Panc1 (cell line): ENCODE measurements at regions not wholly inside any gene's neighbourhood (a gene's known extent, or its start where the extent isn't known, plus 50 kb on each side); places are given as distances from the start of the nearest gene placed in this dataset.

Source experiments
- ATAC-seq: fragments of 200-7000 bp; cut with Tn5 transposase; 2 replicates; pipeline ENCODE4 v1.9.1; 2020; ENCODE audit warnings: mild to moderate bottlenecking, moderate library complexity
- BruUV-seq: library from RNA; stranded (reverse); fragments of 400-500 nt; replicated peaks from 2 replicates; lab custom pipeline; 2021; lab: Mats Ljungman, UMichigan
- CTCF ChIA-PET: fragments of 300-600 bp; sonication (Branson Sonifier 250); formaldehyde crosslinking; loops from one replicate; lab custom pipeline; 2022; ENCODE audit warnings: antibody characterized with exemption; lab: Charles Lee
- POLR2A ChIA-PET: fragments of 300-600 bp; sonication (Branson Sonifier 250); formaldehyde crosslinking; loops from one replicate; lab custom pipeline; 2022; ENCODE audit warnings: antibody characterized with exemption; lab: Charles Lee
- DNase-seq: peaks from one replicate; pipeline ENCODE4 v3.0.0-alpha.2; 2010; ENCODE audit warnings: low read depth, low spot score
- H3K27ac ChIP-seq: 2 replicates; pipeline ENCODE4 v1.5.1; 2011; ENCODE audit warnings: mild to moderate bottlenecking, low read length, inconsistent platforms
- H3K27me3 ChIP-seq: fragments of 200-500 bp; sonication (Bioruptor generic); 2 replicates; pipeline ENCODE4 v1.6.0; 2014; ENCODE audit warnings: low read length, inconsistent platforms; ENCODE audit not compliant: control insufficient read depth, insufficient read depth
- H3K36me3 ChIP-seq: fragments of 200-500 bp; sonication (Bioruptor generic); 2 replicates; pipeline ENCODE4 v1.5.1; 2014; ENCODE audit warnings: inconsistent platforms, mild to moderate bottlenecking, low read length, moderate library complexity; ENCODE audit not compliant: control insufficient read depth, insufficient read depth
- H3K4me1 ChIP-seq: 2 replicates; pipeline ENCODE4 v1.5.1; 2011; ENCODE audit warnings: inconsistent platforms, mild to moderate bottlenecking, low read length, moderate library complexity; ENCODE audit not compliant: control insufficient read depth, insufficient read depth
- H3K4me3 ChIP-seq, 2 experiments: 2 replicates each; pipeline ENCODE4 v1.5.1; 2011 to 2012; ENCODE audit warnings: low read depth in 2 of 2, low read length in 2 of 2, mild to moderate bottlenecking in 2 of 2, inconsistent platforms in 1 of 2, moderate library complexity in 1 of 2
- H3K9me3 ChIP-seq: fragments of 200-500 bp; sonication (Bioruptor generic); 2 replicates; pipeline ENCODE4 v1.5.1; 2014; ENCODE audit warnings: low read depth, mild to moderate bottlenecking, inconsistent platforms, low read length, moderate library complexity; ENCODE audit not compliant: control insufficient read depth, insufficient read depth
- CTCF ChIP-seq: fragments of 450-650 bp; IDR thresholded peaks from 2 replicates; pipeline ENCODE4 v1.5.1; 2017; ENCODE audit warnings: mild to moderate bottlenecking
- POLR2AphosphoS5 ChIP-seq: IDR thresholded peaks from 2 replicates; pipeline ENCODE4 v1.6.1; 2012; ENCODE audit warnings: mild to moderate bottlenecking, low read depth, low read length, moderate library complexity
- REST ChIP-seq, 2 experiments: IDR thresholded peaks; 2 replicates each; pipeline ENCODE4 v1.6.1; 2011 to 2012; ENCODE audit warnings: low read depth in 2 of 2, control low read depth in 1 of 2, low read length in 1 of 2, mild to moderate bottlenecking in 1 of 2, moderate library complexity in 1 of 2; ENCODE audit not compliant: insufficient read depth in 1 of 2
- SIN3A ChIP-seq: IDR thresholded peaks from 2 replicates; pipeline ENCODE4 v1.6.1; 2012; ENCODE audit warnings: low read depth, mild to moderate bottlenecking, low read length, moderate library complexity, borderline replicate concordance; ENCODE audit not compliant: insufficient read depth
- TCF7L2 ChIP-seq: IDR thresholded peaks from 2 replicates; pipeline ENCODE4 v1.6.1; 2011; ENCODE audit warnings: mild to moderate bottlenecking, low read depth, low read length, inconsistent platforms
- in situ Hi-C: cut with HindIII; loops from 2 replicates; pipeline ENCODE4 v1.10.0; 2016; ENCODE audit warnings: low sequenced_read_pairs, low pct_unique_long_range_greater_than_20kb
- intact Hi-C: fragments of 100-400 bp; cut with micrococcal nuclease; formaldehyde crosslinking; loops from one replicate; pipeline ENCODE4 v1.10.0; 2022; ENCODE audit not compliant: unreplicated experiment

GRCh38 chr12:25051656-25052195 lies 102.8 kb upstream of the BCAT1 start:
- no peak overlapping the region for H3K4me3 ChIP-seq
- H3K9me3 ChIP-seq, result peaks cover 4% of the 10 kb centered on the region; the same call in 1 of the 2 replicates
- TF ChIP-seq TCF7L2 (no peak), REST (IDR thresholded peaks at IDR 0.05; ENCODE audit: insufficient read depth in 1 of 2, low read depth in 2 of 2, low read length in 1 of 2) (no peak)
- ChIA-PET CTCF (interaction anchor here (0.7 kb wide), 1 partner anchor 11 kb away, joined by 6 read pairs; no protein-coding TSS in a partner anchor), POLR2A (no interaction called here)
- H3K36me3 ChIP-seq, result no peaks in the 10 kb centered on the region
- no peak for DNase-seq
- peaks cover 4% of the 10 kb centered on the region; the same call in 1 of the 2 replicates for H3K4me1 ChIP-seq
- BruUV-seq, result no TSS peak
- no peak for ATAC-seq
- intact Hi-C loops, result no loop called here
- in situ Hi-C loops, result no loop called here
- no peak overlapping the region for H3K27ac ChIP-seq
- 0 out of 2 replicates have a peak, but pooled peaks cover 2% of the 10 kb centered on the region for H3K27me3 ChIP-seq

- intact Hi-C loops (no loop called here), in situ Hi-C loops (no loop called here)
- Histone ChIP-seq H3K27ac (no peak overlapping the region), H3K27me3 (0 out of 2 replicates have a peak, but pooled peaks cover 2% of the 10 kb centered on the region), H3K4me1 (peaks cover 4% of the 10 kb centered on the region; the same call in 1 of the 2 replicates), H3K9me3 (peaks cover 9% of the 10 kb centered on the region), H3K4me3 (no peak overlapping the region), H3K36me3 (no peaks in the 10 kb centered on the region)
- BruUV-seq, result no TSS peak
- CTCF ChIA-PET, result no interaction called here
- POLR2A ChIA-PET, result no interaction called here
- ATAC-seq (no peak), DNase-seq (no peak)
- no peak for TF ChIP-seq TCF7L2
- no peak for TF ChIP-seq CTCF
- no peak for TF ChIP-seq SIN3A
- TF ChIP-seq POLR2AphosphoS5, result no peak
- TF ChIP-seq REST (IDR thresholded peaks at IDR 0.05; ENCODE audit: insufficient read depth in 1 of 2, low read depth in 2 of 2, low read length in 1 of 2), result no peak
Observed at GRCh38 chr12:25051171-25051570, 102.3 kb upstream of the BCAT1 start.
